ENCODE measurements at regions not wholly inside any gene's neighbourhood (a gene's known extent, or its start where the extent isn't known, plus 50 kb on each side); places are given as distances from the start of the nearest gene placed in this dataset.

- H3K27ac ChIP-seq, result no peak overlapping the region
- H3K36me3 ChIP-seq, result no peaks in the 10 kb centered on the region
- H3K4me1 ChIP-seq, result no peaks in the 10 kb centered on the region
- WGBS, 2 donors (ENCODE audit: low coverage in 1 of 2), result 74 to 82% methylated on average over 4 of the region's 4 CpGs
- no peak overlapping the region for H3K4me3 ChIP-seq
- ATAC-seq, result no peak
- TF ChIP-seq POLR2AphosphoS5 (IDR thresholded peaks at IDR 0.05) (no peak), EP300 (IDR thresholded peaks at IDR 0.05) (no peak)
- no peaks in the 10 kb centered on the region for H3K9me3 ChIP-seq
- no peaks in the 10 kb centered on the region for H3K27me3 ChIP-seq
Observed at GRCh38 chr21:19557488-19557887, 1153.9 kb upstream of the TMPRSS15 start.

GRCh38 chr21:19565587-19565986 is 1162.0 kb upstream of the TMPRSS15 start:
- WGBS, 2 donors (ENCODE audit: low coverage in 1 of 2), result 86% methylated on average over 3 of the region's 3 CpGs
- TF ChIP-seq POLR2A (IDR thresholded peaks at IDR 0.05) (no peak), CTCF (IDR thresholded peaks at IDR 0.05) (no peak)
- H3K36me3 ChIP-seq, result no peaks in the 10 kb centered on the region
- no peaks in the 10 kb centered on the region for H3K27me3 ChIP-seq
- no peak for ATAC-seq
- no peaks in the 10 kb centered on the region for H3K9me3 ChIP-seq
- no peak overlapping the region for H3K27ac ChIP-seq
- no peak overlapping the region for H3K4me3 ChIP-seq
- H3K4me1 ChIP-seq, result no peaks in the 10 kb centered on the region

GRCh38 chr21:19566975-19567374 is 1163.4 kb upstream of the TMPRSS15 start:
- no peaks in the 10 kb centered on the region for H3K36me3 ChIP-seq
- H3K4me3 ChIP-seq, result no peak overlapping the region
- no peaks in the 10 kb centered on the region for H3K27me3 ChIP-seq
- no peak overlapping the region for H3K27ac ChIP-seq
- ATAC-seq, result no peak
- no peaks in the 10 kb centered on the region for H3K9me3 ChIP-seq
- TF ChIP-seq CTCF (IDR thresholded peaks at IDR 0.05), result no peak
- no peak for TF ChIP-seq EP300 (IDR thresholded peaks at IDR 0.05)
- no peak for TF ChIP-seq POLR2A (IDR thresholded peaks at IDR 0.05)
- no peaks in the 10 kb centered on the region for H3K4me1 ChIP-seq

GRCh38 chr21:19577381-19577780 is 1173.8 kb upstream of the TMPRSS15 start:
- H3K4me1 ChIP-seq, result no peaks in the 10 kb centered on the region
- 34 to 61% methylated on average over 3 of the region's 3 CpGs for WGBS, 2 donors (ENCODE audit: low coverage in 1 of 2)

GRCh38 chr21:19590044-19590443 is 1186.5 kb upstream of the TMPRSS15 start:
- no peaks in the 10 kb centered on the region for H3K27me3 ChIP-seq
- H3K4me1 ChIP-seq, result no peaks in the 10 kb centered on the region
- no peaks in the 10 kb centered on the region for H3K9me3 ChIP-seq
- no peaks in the 10 kb centered on the region for H3K36me3 ChIP-seq
- no peak for ATAC-seq
- H3K4me3 ChIP-seq, result no peak overlapping the region
- TF ChIP-seq POLR2A (IDR thresholded peaks at IDR 0.05), result no peak
- no peak overlapping the region for H3K27ac ChIP-seq

More at GRCh38 chr21:19577381-19577780, 1173.8 kb upstream of the TMPRSS15 start:
- TF ChIP-seq CTCF (IDR thresholded peaks at IDR 0.05) (no peak), POLR2A (IDR thresholded peaks at IDR 0.05) (no peak), EP300 (IDR thresholded peaks at IDR 0.05) (no peak), POLR2AphosphoS5 (IDR thresholded peaks at IDR 0.05) (no peak)
- Histone ChIP-seq H3K27me3 (no peaks in the 10 kb centered on the region), H3K36me3 (no peaks in the 10 kb centered on the region), H3K4me3 (no peak overlapping the region), H3K27ac (no peak overlapping the region), H3K9me3 (no peaks in the 10 kb centered on the region)
- ATAC-seq, result no peak

- ATAC-seq, result no peak
- H3K4me3 ChIP-seq, result no peak overlapping the region
- 54 to 71% methylated on average over 4 of the region's 4 CpGs for WGBS, 2 donors (ENCODE audit: low coverage in 1 of 2)
- H3K9me3 ChIP-seq, result no peaks in the 10 kb centered on the region
- H3K4me1 ChIP-seq, result no peaks in the 10 kb centered on the region
- H3K27ac ChIP-seq, result no peak overlapping the region
- no peaks in the 10 kb centered on the region for H3K27me3 ChIP-seq
- no peaks in the 10 kb centered on the region for H3K36me3 ChIP-seq
- TF ChIP-seq CTCF (IDR thresholded peaks at IDR 0.05), result no peak
- no peak for TF ChIP-seq POLR2AphosphoS5 (IDR thresholded peaks at IDR 0.05)
- TF ChIP-seq POLR2A (IDR thresholded peaks at IDR 0.05), result no peak
- no peak for TF ChIP-seq EP300 (IDR thresholded peaks at IDR 0.05)
Observed at GRCh38 chr21:19603011-19603593, 1199.5 kb upstream of the TMPRSS15 start.

All from gastroesophageal sphincter (tissue), 4 donors.